ENCODE measurements at regions not wholly inside any gene's neighbourhood (a gene's known extent, or its start where the extent isn't known, plus 50 kb on each side); places are given as distances from the start of the nearest gene placed in this dataset.

GRCh38 chr6:40180271-40180670 is 246.0 kb upstream of the MOCS1 start:
- Histone ChIP-seq H3K27ac (no peak overlapping the region), H3K36me3 (ENCODE audit: control insufficient read depth, insufficient read depth, low read length) (no peaks in the 10 kb centered on the region), H3K27me3 (ENCODE audit: control insufficient read depth, insufficient read depth, low read length) (no peaks in the 10 kb centered on the region), H3K4me1 (no peaks in the 10 kb centered on the region), H3K9me3 (ENCODE audit: control insufficient read depth, low read length) (no peaks in the 10 kb centered on the region), H3K9ac (no peak overlapping the region), H2AFZ (no peak overlapping the region), H3K79me2 (no peaks in the 10 kb centered on the region), H3K4me3 (ENCODE audit: low read depth, low read length) (no peak overlapping the region), H3K4me2 (ENCODE audit: low read length) (no peak overlapping the region)
- no peak for TF ChIP-seq CTCF (IDR thresholded peaks at IDR 0.05)

GRCh38 chr6:40179496-40179895 is 245.2 kb upstream of the MOCS1 start:
- Histone ChIP-seq H3K9ac (no peak overlapping the region), H3K79me2 (no peaks in the 10 kb centered on the region), H3K36me3 (ENCODE audit: control insufficient read depth, insufficient read depth, low read length) (no peaks in the 10 kb centered on the region), H3K27ac (no peak overlapping the region), H3K4me1 (no peaks in the 10 kb centered on the region), H3K27me3 (ENCODE audit: control insufficient read depth, insufficient read depth, low read length) (no peaks in the 10 kb centered on the region), H3K9me3 (ENCODE audit: control insufficient read depth, low read length) (no peaks in the 10 kb centered on the region), H2AFZ (no peak overlapping the region), H3K4me3 (ENCODE audit: low read depth, low read length) (no peak overlapping the region), H3K4me2 (ENCODE audit: low read length) (no peak overlapping the region)
- no peak for TF ChIP-seq CTCF (IDR thresholded peaks at IDR 0.05)

- Histone ChIP-seq H3K4me1 (no peaks in the 10 kb centered on the region), H3K4me2 (ENCODE audit: low read length) (no peak overlapping the region), H2AFZ (no peak overlapping the region), H3K9ac (no peak overlapping the region), H3K36me3 (ENCODE audit: control insufficient read depth, insufficient read depth, low read length) (no peaks in the 10 kb centered on the region), H3K27me3 (ENCODE audit: control insufficient read depth, insufficient read depth, low read length) (no peaks in the 10 kb centered on the region), H3K27ac (no peak overlapping the region), H3K4me3 (ENCODE audit: low read depth, low read length) (no peak overlapping the region), H3K9me3 (ENCODE audit: control insufficient read depth, low read length) (no peaks in the 10 kb centered on the region), H3K79me2 (no peaks in the 10 kb centered on the region)
- no peak for TF ChIP-seq CTCF (IDR thresholded peaks at IDR 0.05)
These were observed 243.3 kb upstream of the MOCS1 start for GRCh38 chr6:40177598-40177997.

GRCh38 chr6:40176152-40176551 is 241.9 kb upstream of the MOCS1 start:
- Histone ChIP-seq H3K27ac (no peak overlapping the region), H3K36me3 (ENCODE audit: control insufficient read depth, insufficient read depth, low read length) (no peaks in the 10 kb centered on the region), H3K79me2 (no peaks in the 10 kb centered on the region), H2AFZ (no peak overlapping the region), H3K9me3 (ENCODE audit: control insufficient read depth, low read length) (no peaks in the 10 kb centered on the region), H3K4me2 (ENCODE audit: low read length) (no peak overlapping the region), H3K9ac (no peak overlapping the region), H3K27me3 (ENCODE audit: control insufficient read depth, insufficient read depth, low read length) (no peaks in the 10 kb centered on the region), H3K4me1 (no peaks in the 10 kb centered on the region), H3K4me3 (ENCODE audit: low read depth, low read length) (no peak overlapping the region)
- no peak for TF ChIP-seq CTCF (IDR thresholded peaks at IDR 0.05)

- no peak overlapping the region for H3K4me2 ChIP-seq (ENCODE audit: low read length)
- H3K9ac ChIP-seq = no peak overlapping the region
- H2AFZ ChIP-seq = no peak overlapping the region
- H3K27ac ChIP-seq = no peak overlapping the region
- TF ChIP-seq CTCF (IDR thresholded peaks at IDR 0.05) = no peak
- no peaks in the 10 kb centered on the region for H3K9me3 ChIP-seq (ENCODE audit: control insufficient read depth, low read length)
- no peak overlapping the region for H3K4me3 ChIP-seq (ENCODE audit: low read depth, low read length)
- no peaks in the 10 kb centered on the region for H3K4me1 ChIP-seq
- H3K79me2 ChIP-seq = no peaks in the 10 kb centered on the region
- H3K36me3 ChIP-seq (ENCODE audit: control insufficient read depth, insufficient read depth, low read length) = no peaks in the 10 kb centered on the region
- H3K27me3 ChIP-seq (ENCODE audit: control insufficient read depth, insufficient read depth, low read length) = no peaks in the 10 kb centered on the region
These were observed 238.0 kb upstream of the MOCS1 start for GRCh38 chr6:40172272-40172671.

All from parathyroid adenoma (tissue), 2 donors.